GM12872 (cell line): ENCODE measurements at regions not wholly inside any gene's neighbourhood (a gene's known extent, or its start where the extent isn't known, plus 50 kb on each side); places are given as distances from the start of the nearest gene placed in this dataset.

Experiments
- TF ChIP-seq, protein P1 (sequence below): IDR thresholded peaks from 3 replicates; pipeline ENCODE4 v1.5.1; 2011; ENCODE audit warnings: low read depth, mild to moderate bottlenecking, low read length, moderate library complexity; ENCODE audit not compliant: insufficient read depth

DNA sequence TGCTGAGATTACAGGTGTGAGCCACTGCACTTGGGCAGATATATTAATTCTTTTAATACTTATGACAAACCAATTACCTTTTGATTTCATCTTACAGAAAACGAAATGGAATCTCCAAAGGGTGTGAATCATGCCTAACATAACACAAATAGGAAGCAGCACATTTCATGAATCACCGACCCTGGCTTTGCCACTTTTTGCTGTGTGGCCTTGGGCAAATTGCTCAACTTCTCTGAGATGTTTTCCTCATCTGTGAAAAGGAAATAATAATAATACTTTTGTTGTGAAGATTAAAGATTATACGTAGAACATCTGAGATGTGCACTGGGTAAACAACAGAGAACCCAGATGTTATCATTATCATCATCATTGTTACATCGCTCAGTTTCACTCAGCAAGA lies 50.7 kb upstream of the FREM1 start:
- TF ChIP-seq, protein P1, sequence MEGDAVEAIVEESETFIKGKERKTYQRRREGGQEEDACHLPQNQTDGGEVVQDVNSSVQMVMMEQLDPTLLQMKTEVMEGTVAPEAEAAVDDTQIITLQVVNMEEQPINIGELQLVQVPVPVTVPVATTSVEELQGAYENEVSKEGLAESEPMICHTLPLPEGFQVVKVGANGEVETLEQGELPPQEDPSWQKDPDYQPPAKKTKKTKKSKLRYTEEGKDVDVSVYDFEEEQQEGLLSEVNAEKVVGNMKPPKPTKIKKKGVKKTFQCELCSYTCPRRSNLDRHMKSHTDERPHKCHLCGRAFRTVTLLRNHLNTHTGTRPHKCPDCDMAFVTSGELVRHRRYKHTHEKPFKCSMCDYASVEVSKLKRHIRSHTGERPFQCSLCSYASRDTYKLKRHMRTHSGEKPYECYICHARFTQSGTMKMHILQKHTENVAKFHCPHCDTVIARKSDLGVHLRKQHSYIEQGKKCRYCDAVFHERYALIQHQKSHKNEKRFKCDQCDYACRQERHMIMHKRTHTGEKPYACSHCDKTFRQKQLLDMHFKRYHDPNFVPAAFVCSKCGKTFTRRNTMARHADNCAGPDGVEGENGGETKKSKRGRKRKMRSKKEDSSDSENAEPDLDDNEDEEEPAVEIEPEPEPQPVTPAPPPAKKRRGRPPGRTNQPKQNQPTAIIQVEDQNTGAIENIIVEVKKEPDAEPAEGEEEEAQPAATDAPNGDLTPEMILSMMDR: no peak
